PC-3 (cell line): ENCODE measurements at regions not wholly inside any gene's neighbourhood (a gene's known extent, or its start where the extent isn't known, plus 50 kb on each side); places are given as distances from the start of the nearest gene placed in this dataset.

Experiments
- CTCF ChIP-seq: fragments of 300-600 bp; sonication (generic); conservative IDR thresholded peaks from 2 replicates; pipeline ENCODE4 v1.5.1; 2017; ENCODE audit warnings: antibody characterized with exemption, low read depth, mild to moderate bottlenecking, low read length
- EZH2 ChIP-seq: fragments of 300-600 bp; sonication (generic); IDR thresholded peaks from one replicate; pipeline ENCODE4 v1.6.1; 2017; ENCODE audit warnings: antibody characterized with exemption, mild to moderate bottlenecking, low read length; ENCODE audit not compliant: unreplicated experiment

- TF ChIP-seq EZH2 (no peak), CTCF (no peak)
Measured at GRCh38 chr4:81685104-81685503, 213.4 kb upstream of the RASGEF1B start.
